ENCODE measurements at regions not wholly inside any gene's neighbourhood (a gene's known extent, or its start where the extent isn't known, plus 50 kb on each side); places are given as distances from the start of the nearest gene placed in this dataset.

DNA sequence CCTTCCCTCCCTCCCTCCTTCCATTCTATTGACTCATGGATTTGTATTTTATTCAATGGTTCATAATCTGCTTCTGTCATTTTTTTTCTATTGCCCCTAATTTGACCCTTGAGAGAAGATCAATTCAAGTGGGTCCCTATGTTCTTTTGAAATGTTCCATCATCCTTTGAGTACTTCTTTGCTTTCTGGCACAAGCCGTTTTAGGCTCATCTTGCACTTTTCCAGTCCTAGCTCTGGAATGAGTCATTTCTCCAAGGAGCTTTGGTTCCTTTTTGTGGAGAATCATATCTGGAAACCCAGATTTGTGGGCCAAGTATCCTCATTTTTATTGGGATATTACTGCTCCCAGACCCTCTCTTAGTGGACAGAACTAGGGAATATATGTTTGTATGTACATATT is 126.8 kb upstream of the PTPN3 start:
- peaks cover 2% of the 10 kb centered on the region for H3K27me3 ChIP-seq (ENCODE audit: control insufficient read depth, insufficient read depth, low read length)
- no peak overlapping the region for H3K4me3 ChIP-seq (ENCODE audit: low read depth, low read length)
- TF ChIP-seq CTCF (IDR thresholded peaks at IDR 0.05; ENCODE audit: insufficient read depth, low read length, poor library complexity, severe bottlenecking): no peak
- no peaks in the 10 kb centered on the region for H3K36me3 ChIP-seq (ENCODE audit: control insufficient read depth, insufficient read depth, low read length)
- DNase-seq (ENCODE audit: low read depth): no peak

DNA sequence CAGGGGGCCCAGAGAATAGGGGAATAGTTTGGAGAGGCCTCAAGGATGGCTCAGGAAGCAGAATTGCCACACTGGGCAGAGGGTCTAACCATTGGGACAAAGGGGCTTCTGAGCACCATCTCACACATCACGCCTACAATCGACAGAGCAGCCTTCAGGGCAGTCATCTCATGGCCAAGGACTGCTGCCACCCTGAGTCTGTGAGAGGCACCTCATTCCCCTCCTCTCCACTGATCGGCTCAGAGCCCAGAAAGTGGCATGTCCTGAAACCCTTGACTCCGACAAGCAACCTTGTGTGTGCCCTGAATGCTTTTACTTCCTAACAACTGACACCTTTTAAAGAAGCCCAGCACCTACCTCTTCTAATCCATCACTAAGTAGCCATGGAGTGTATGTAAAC is 128.9 kb upstream of the PTPN3 start:
- no peak for DNase-seq (ENCODE audit: low read depth)
- no peak overlapping the region for H3K4me3 ChIP-seq (ENCODE audit: low read depth, low read length)
- no peaks in the 10 kb centered on the region for H3K36me3 ChIP-seq (ENCODE audit: control insufficient read depth, insufficient read depth, low read length)
- TF ChIP-seq CTCF (IDR thresholded peaks at IDR 0.05; ENCODE audit: insufficient read depth, low read length, poor library complexity, severe bottlenecking): no peak
- peaks cover 2% of the 10 kb centered on the region for H3K27me3 ChIP-seq (ENCODE audit: control insufficient read depth, insufficient read depth, low read length)

DNA sequence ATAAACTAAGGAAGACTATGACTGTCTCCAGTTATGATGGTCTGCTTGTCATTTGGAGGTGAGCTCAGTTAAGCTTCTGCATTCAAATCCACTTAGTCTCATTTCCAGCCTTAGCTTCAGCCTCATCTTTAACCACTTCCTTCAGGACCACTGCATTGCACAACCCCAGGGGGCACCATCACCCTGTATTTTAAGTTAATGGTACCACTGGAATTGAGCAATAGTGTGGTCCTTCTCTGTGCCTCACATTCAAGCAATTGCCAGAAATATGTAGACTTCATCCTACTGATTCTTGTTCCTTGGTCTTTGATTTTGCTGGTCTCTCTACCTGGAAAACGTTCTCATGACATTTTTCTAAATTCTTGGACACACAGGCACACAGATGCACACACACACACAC is 131.5 kb upstream of the PTPN3 start:
- no peak for TF ChIP-seq CTCF (IDR thresholded peaks at IDR 0.05; ENCODE audit: insufficient read depth, low read length, poor library complexity, severe bottlenecking)
- H3K27me3 ChIP-seq (ENCODE audit: control insufficient read depth, insufficient read depth, low read length): peaks cover 2% of the 10 kb centered on the region
- H3K4me3 ChIP-seq (ENCODE audit: low read depth, low read length): no peak overlapping the region
- no peaks in the 10 kb centered on the region for H3K36me3 ChIP-seq (ENCODE audit: control insufficient read depth, insufficient read depth, low read length)
- DNase-seq (ENCODE audit: low read depth): no peak

- no peak for DNase-seq (ENCODE audit: low read depth)
- H3K36me3 ChIP-seq (ENCODE audit: control insufficient read depth, insufficient read depth, low read length): no peaks in the 10 kb centered on the region
- no peak for TF ChIP-seq CTCF (IDR thresholded peaks at IDR 0.05; ENCODE audit: insufficient read depth, low read length, poor library complexity, severe bottlenecking)
- H3K27me3 ChIP-seq (ENCODE audit: control insufficient read depth, insufficient read depth, low read length): no peaks in the 10 kb centered on the region
- no peak overlapping the region for H3K4me3 ChIP-seq (ENCODE audit: low read depth, low read length)
These were observed 134.7 kb upstream of the PTPN3 start for GRCh38 chr9:109632817-109633216.

DNA sequence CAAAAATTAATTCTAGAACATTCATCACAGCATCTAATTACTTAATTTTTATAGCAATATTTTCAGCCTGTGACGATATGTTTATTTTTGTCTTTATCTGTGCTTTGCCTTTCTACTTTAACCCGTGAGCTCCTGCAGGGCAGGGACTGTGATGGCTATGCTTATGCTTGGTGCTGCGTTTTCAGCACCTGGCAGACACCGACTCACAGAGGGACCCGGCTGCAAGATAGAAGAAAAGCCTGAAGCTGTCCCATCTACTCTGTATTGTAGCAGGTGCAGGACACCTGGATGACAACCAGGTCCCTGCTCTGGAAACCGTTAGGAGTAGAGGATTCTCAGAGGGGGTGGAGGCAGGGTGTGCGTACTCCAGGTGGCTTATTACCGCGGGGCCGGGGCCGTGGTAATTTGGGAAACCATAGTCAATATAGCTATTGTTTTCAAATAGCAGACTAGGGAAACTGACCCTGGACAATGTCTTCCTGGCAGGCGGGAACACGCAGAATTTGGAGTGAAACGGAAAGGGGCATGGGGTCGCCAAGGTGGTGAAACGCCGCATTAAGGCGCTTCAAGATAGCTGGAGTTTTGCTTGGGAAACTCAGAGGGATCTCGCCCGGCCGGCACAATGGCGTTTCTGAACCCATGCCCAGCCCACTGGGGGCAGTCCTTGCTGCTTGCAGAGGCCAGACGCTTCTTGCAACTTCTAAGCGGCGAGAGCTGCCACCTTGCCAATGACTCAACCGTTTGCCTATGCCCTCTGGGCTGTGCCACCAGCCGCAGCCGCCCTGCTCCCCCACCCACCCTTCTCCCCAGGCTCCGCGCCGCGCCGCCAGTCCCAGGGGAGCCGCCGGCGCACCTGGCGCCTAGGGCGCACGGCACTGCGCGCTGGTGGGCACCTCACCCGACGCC is 140.1 kb upstream of the PALM2AKAP2 start:
- Histone ChIP-seq H3K36me3 (ENCODE audit: control insufficient read depth, insufficient read depth, low read length) (no peaks in the 10 kb centered on the region), H3K4me3 (ENCODE audit: low read depth, low read length) (peak overlapping the region; percentile 48), H3K27me3 (ENCODE audit: control insufficient read depth, insufficient read depth, low read length) (peaks cover 25% of the 10 kb centered on the region)
- peak; percentile 37 for DNase-seq (ENCODE audit: low read depth)
- TF ChIP-seq CTCF (IDR thresholded peaks at IDR 0.05; ENCODE audit: insufficient read depth, low read length, poor library complexity, severe bottlenecking): no peak

Data from kidney epithelial cell (primary cell).